AG04449 (cell line): ENCODE measurements at regions not wholly inside any gene's neighbourhood (a gene's known extent, or its start where the extent isn't known, plus 50 kb on each side); places are given as distances from the start of the nearest gene placed in this dataset.

Experiments
- CTCF ChIA-PET: fragments of 350-600 bp; formaldehyde crosslinking; extraction: SDS; loops from one replicate; lab custom pipeline; 2021; ENCODE audit warnings: antibody characterized with exemption; lab: Yijun Ruan, JAX
- POLR2A ChIA-PET: fragments of 400-600, 350-600 bp; formaldehyde crosslinking; extraction: SDS; loops from one replicate; lab custom pipeline; 2020; ENCODE audit warnings: antibody characterized with exemption, inconsistent platforms; lab: Yijun Ruan, JAX
- DNase-seq: peaks from one replicate; pipeline ENCODE4 v3.0.0-alpha.2; 2010; ENCODE audit warnings: low read depth, low spot score
- H3K4me3 ChIP-seq: 2 replicates; pipeline ENCODE4 v1.5.1; 2011; ENCODE audit warnings: low read depth, mild to moderate bottlenecking, control low read depth, low read length
- CTCF ChIP-seq: IDR thresholded peaks from one replicate; pipeline ENCODE4 v1.5.1; 2011; ENCODE audit warnings: mild to moderate bottlenecking, moderate library complexity, low read length, control low read depth, inconsistent platforms; ENCODE audit not compliant: insufficient read depth; ENCODE audit errors: missing control alignments

GRCh38 chr20:16808796-16809195 lies 60.6 kb downstream of the OTOR start:
- CTCF ChIA-PET: interaction anchor here (1.4 to 19.2 kb wide), 4 partner anchors 7 to 624 kb away, joined by 5 to 563 read pairs (median 124); no protein-coding TSS in a partner anchor
- POLR2A ChIA-PET: no interaction called here
- no peak for TF ChIP-seq CTCF
- H3K4me3 ChIP-seq: no peak overlapping the region
- DNase-seq: no peak

GRCh38 chr20:16810216-16810615 lies 62.1 kb downstream of the OTOR start:
- DNase-seq: no peak
- ChIA-PET POLR2A (no interaction called here), CTCF (interaction anchor here (0.7 to 19.2 kb wide), 5 partner anchors 6 to 621 kb away, joined by 3 to 241 read pairs (median 23); no protein-coding TSS in a partner anchor)
- H3K4me3 ChIP-seq: no peak overlapping the region
- no peak for TF ChIP-seq CTCF

DNA sequence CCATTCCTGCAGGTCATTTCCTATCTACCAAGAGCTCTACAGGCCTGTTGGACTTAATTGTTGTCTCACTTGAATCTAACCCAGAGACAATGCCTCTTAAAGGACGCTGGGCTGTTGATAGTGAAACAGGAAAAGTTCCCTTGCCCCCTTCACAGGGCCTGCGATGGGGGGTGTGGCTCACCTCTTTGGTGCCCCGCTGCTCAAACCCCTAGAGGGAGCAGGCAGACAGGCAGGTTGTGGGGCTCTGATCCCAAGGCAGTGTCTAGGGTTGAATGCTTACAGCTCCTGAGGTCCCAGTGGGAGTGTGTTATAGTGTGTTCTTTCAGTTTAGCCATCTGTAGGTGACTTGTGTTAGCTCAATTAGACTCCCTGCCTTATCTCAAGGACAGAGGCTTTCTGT lies 68.0 kb downstream of the OTOR start:
- ChIA-PET CTCF (interaction anchor here (1.0 to 13.7 kb wide), 3 partner anchors 12 to 616 kb away, joined by 3 to 241 read pairs (median 4); no protein-coding TSS in a partner anchor), POLR2A (no interaction called here)
- TF ChIP-seq CTCF: no peak
- no peak overlapping the region for H3K4me3 ChIP-seq
- no peak for DNase-seq

GRCh38 chr20:16819483-16819882 lies 71.3 kb downstream of the OTOR start:
- no peak for TF ChIP-seq CTCF
- POLR2A ChIA-PET: no interaction called here
- no peak for DNase-seq
- H3K4me3 ChIP-seq: no peak overlapping the region
- CTCF ChIA-PET: interaction anchor here (0.8 to 13.7 kb wide), 6 partner anchors 12 to 611 kb away, joined by 3 to 241 read pairs (median 31); no protein-coding TSS in a partner anchor

- peak; percentile 79 for TF ChIP-seq CTCF
- no peak for DNase-seq
- H3K4me3 ChIP-seq: no peak overlapping the region
- ChIA-PET CTCF (interaction anchor here (0.7 to 13.7 kb wide), 21 partner anchors 11 to 674 kb away, joined by 3 to 241 read pairs (median 4); no protein-coding TSS in a partner anchor), POLR2A (no interaction called here)
Observed at GRCh38 chr20:16821211-16822089, 73.3 kb downstream of the OTOR start.

GRCh38 chr20:16824664-16825063 lies 76.5 kb downstream of the OTOR start:
- ChIA-PET POLR2A (no interaction called here), CTCF (no interaction called here)
- TF ChIP-seq CTCF: no peak
- no peak for DNase-seq
- no peak overlapping the region for H3K4me3 ChIP-seq
